ENCODE measurements at regions not wholly inside any gene's neighbourhood (a gene's known extent, or its start where the extent isn't known, plus 50 kb on each side); places are given as distances from the start of the nearest gene placed in this dataset.

GRCh38 chr13:34751492-34751891 is 190.6 kb upstream of the NBEA start:
- TF ChIP-seq, protein P1, sequence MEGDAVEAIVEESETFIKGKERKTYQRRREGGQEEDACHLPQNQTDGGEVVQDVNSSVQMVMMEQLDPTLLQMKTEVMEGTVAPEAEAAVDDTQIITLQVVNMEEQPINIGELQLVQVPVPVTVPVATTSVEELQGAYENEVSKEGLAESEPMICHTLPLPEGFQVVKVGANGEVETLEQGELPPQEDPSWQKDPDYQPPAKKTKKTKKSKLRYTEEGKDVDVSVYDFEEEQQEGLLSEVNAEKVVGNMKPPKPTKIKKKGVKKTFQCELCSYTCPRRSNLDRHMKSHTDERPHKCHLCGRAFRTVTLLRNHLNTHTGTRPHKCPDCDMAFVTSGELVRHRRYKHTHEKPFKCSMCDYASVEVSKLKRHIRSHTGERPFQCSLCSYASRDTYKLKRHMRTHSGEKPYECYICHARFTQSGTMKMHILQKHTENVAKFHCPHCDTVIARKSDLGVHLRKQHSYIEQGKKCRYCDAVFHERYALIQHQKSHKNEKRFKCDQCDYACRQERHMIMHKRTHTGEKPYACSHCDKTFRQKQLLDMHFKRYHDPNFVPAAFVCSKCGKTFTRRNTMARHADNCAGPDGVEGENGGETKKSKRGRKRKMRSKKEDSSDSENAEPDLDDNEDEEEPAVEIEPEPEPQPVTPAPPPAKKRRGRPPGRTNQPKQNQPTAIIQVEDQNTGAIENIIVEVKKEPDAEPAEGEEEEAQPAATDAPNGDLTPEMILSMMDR (conservative IDR thresholded peaks at IDR 0.05), result no peak
- no peak for TF ChIP-seq EZH2 (IDR thresholded peaks at IDR 0.05; ENCODE audit: low read depth)
